Stomach (tissue), 4 donors: ENCODE measurements at regions not wholly inside any gene's neighbourhood (a gene's known extent, or its start where the extent isn't known, plus 50 kb on each side); places are given as distances from the start of the nearest gene placed in this dataset.

Experiments
- CTCF ChIP-seq, 7 experiments: fragments of 450-650 bp in 4 of 7; fragments of 200-600 bp in 3 of 7; sonication (generic) in 3 of 7; IDR thresholded peaks; one replicate each; pipeline ENCODE4 v1.5.1; 2016 to 2019; ENCODE audit warnings: antibody characterized with exemption in 7 of 7, control low read depth in 2 of 7, mild to moderate bottlenecking in 1 of 7
- EP300 ChIP-seq: sonication (generic); formaldehyde crosslinking; IDR thresholded peaks from one replicate; pipeline ENCODE4 v1.6.1; 2017; ENCODE audit warnings: antibody characterized with exemption
- POLR2AphosphoS5 ChIP-seq, 3 donors: sonication (generic); formaldehyde crosslinking; IDR thresholded peaks; one replicate each; pipeline ENCODE4 v1.6.1; 2016; ENCODE audit warnings: antibody characterized with exemption in 3 of 3

- TF ChIP-seq CTCF (IDR thresholded peaks at IDR 0.05) = no peak
- TF ChIP-seq EP300 = no peak
- TF ChIP-seq POLR2AphosphoS5 (IDR thresholded peaks at IDR 0.05) = no peak
These were observed 1314.1 kb upstream of the CDH6 start for GRCh38 chr5:29879401-29879800.
